ENCODE measurements at regions not wholly inside any gene's neighbourhood (a gene's known extent, or its start where the extent isn't known, plus 50 kb on each side); places are given as distances from the start of the nearest gene placed in this dataset.

- Histone ChIP-seq H3F3A (ENCODE audit: insufficient read depth, low read length, poor library complexity, severe bottlenecking) (no peaks in the 10 kb centered on the region), H3K27me3 (ENCODE audit: insufficient read depth, low read depth, low read length) (no peaks in the 10 kb centered on the region), H4K20me1 (ENCODE audit: insufficient read depth) (no peaks in the 10 kb centered on the region), H3K36me3 (ENCODE audit: insufficient read depth, low read length) (no peaks in the 10 kb centered on the region), H2AFZ (ENCODE audit: low read depth, low read length) (no peak overlapping the region), H3K4me2 (ENCODE audit: low read length) (no peak overlapping the region), H3K27ac (ENCODE audit: low read length) (no peak overlapping the region), H3K9me3 (ENCODE audit: low read length) (no peaks in the 10 kb centered on the region), H3K4me3 (ENCODE audit: low read length) (no peak overlapping the region), H3K9me2 (ENCODE audit: insufficient read depth, low read length) (no peaks in the 10 kb centered on the region), H3K79me2 (replicated peaks; ENCODE audit: insufficient read depth, low read length) (no peaks in the 10 kb centered on the region), H3K9ac (ENCODE audit: low read length) (no peak overlapping the region)
- TF ChIP-seq MXI1 (conservative IDR thresholded peaks at IDR 0.05; ENCODE audit: poor library complexity, severe bottlenecking), result no peak
- no peak for TF ChIP-seq SMC3 (conservative IDR thresholded peaks at IDR 0.05; ENCODE audit: poor library complexity)
- TF ChIP-seq RAD21 (conservative IDR thresholded peaks at IDR 0.05), result no peak
- no peak for TF ChIP-seq POLR2AphosphoS5 (IDR thresholded peaks at IDR 0.05)
- no peak for TF ChIP-seq EZH2 (IDR thresholded peaks at IDR 0.05; ENCODE audit: borderline replicate concordance, insufficient read depth, low read length, poor library complexity, severe bottlenecking)
- no peak for TF ChIP-seq REST (IDR thresholded peaks at IDR 0.05; ENCODE audit: borderline replicate concordance)
- TF ChIP-seq, protein P1, sequence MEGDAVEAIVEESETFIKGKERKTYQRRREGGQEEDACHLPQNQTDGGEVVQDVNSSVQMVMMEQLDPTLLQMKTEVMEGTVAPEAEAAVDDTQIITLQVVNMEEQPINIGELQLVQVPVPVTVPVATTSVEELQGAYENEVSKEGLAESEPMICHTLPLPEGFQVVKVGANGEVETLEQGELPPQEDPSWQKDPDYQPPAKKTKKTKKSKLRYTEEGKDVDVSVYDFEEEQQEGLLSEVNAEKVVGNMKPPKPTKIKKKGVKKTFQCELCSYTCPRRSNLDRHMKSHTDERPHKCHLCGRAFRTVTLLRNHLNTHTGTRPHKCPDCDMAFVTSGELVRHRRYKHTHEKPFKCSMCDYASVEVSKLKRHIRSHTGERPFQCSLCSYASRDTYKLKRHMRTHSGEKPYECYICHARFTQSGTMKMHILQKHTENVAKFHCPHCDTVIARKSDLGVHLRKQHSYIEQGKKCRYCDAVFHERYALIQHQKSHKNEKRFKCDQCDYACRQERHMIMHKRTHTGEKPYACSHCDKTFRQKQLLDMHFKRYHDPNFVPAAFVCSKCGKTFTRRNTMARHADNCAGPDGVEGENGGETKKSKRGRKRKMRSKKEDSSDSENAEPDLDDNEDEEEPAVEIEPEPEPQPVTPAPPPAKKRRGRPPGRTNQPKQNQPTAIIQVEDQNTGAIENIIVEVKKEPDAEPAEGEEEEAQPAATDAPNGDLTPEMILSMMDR (IDR thresholded peaks at IDR 0.05; ENCODE audit: poor library complexity, severe bottlenecking), result no peak
- no peak for TF ChIP-seq TAF1 (IDR thresholded peaks at IDR 0.05; ENCODE audit: low read depth)
- no peak for TF ChIP-seq EP300 (conservative IDR thresholded peaks at IDR 0.05; ENCODE audit: poor library complexity, severe bottlenecking)
These were observed 1035.6 kb downstream of the VRK1 start for GRCh38 chr14:97832776-97833175.

- Histone ChIP-seq H3K4me3 (ENCODE audit: low read length) (no peak overlapping the region), H3K9me3 (ENCODE audit: low read length) (no peaks in the 10 kb centered on the region), H4K20me1 (ENCODE audit: insufficient read depth) (no peaks in the 10 kb centered on the region), H3K9ac (ENCODE audit: low read length) (no peak overlapping the region), H3K36me3 (ENCODE audit: insufficient read depth, low read length) (no peaks in the 10 kb centered on the region), H3K9me2 (ENCODE audit: insufficient read depth, low read length) (no peaks in the 10 kb centered on the region), H2AFZ (ENCODE audit: low read depth, low read length) (no peak overlapping the region), H3K27me3 (ENCODE audit: insufficient read depth, low read depth, low read length) (no peaks in the 10 kb centered on the region), H3K79me2 (replicated peaks; ENCODE audit: insufficient read depth, low read length) (no peaks in the 10 kb centered on the region), H3F3A (ENCODE audit: insufficient read depth, low read length, poor library complexity, severe bottlenecking) (no peaks in the 10 kb centered on the region), H3K4me2 (ENCODE audit: low read length) (no peak overlapping the region), H3K27ac (ENCODE audit: low read length) (no peak overlapping the region)
- TF ChIP-seq EZH2 (IDR thresholded peaks at IDR 0.05; ENCODE audit: borderline replicate concordance, insufficient read depth, low read length, poor library complexity, severe bottlenecking) (no peak), RAD21 (conservative IDR thresholded peaks at IDR 0.05) (no peak), SMC3 (conservative IDR thresholded peaks at IDR 0.05; ENCODE audit: poor library complexity) (no peak), POLR2AphosphoS5 (IDR thresholded peaks at IDR 0.05) (no peak), REST (IDR thresholded peaks at IDR 0.05; ENCODE audit: borderline replicate concordance) (no peak)
- TF ChIP-seq, protein P1 (IDR thresholded peaks at IDR 0.05; ENCODE audit: poor library complexity, severe bottlenecking), result no peak
These were observed 1041.8 kb downstream of the VRK1 start for GRCh38 chr14:97838986-97839385.

All from neural cell (in vitro differentiated cells).